A549 (cell line): ENCODE measurements at regions not wholly inside any gene's neighbourhood (a gene's known extent, or its start where the extent isn't known, plus 50 kb on each side); places are given as distances from the start of the nearest gene placed in this dataset.

Source experiments
- ATAC-seq, 2 experiments: fragments of 200-7000 bp in 1 of 2; fragments of >200 bp in 1 of 2; cut with Nextera tagmentation in 1 of 2; cut with Tn5 transposase in 1 of 2; 3 replicates each; pipeline versions ENCODE4 v1.8.0 to v1.9.1; 2018 to 2020; ENCODE audit warnings: mild to moderate bottlenecking in 1 of 2, moderate library complexity in 1 of 2
- CTCF ChIA-PET: fragments of 300-600 bp; sonication (Branson Sonifier 250); formaldehyde crosslinking; extraction: SDS; loops from one replicate; lab custom pipeline; 2021; ENCODE audit warnings: antibody characterized with exemption, inconsistent platforms; lab: Yijun Ruan, JAX
- POLR2A ChIA-PET: fragments of 350-600 bp; formaldehyde crosslinking; extraction: SDS; loops from one replicate; lab custom pipeline; 2021; ENCODE audit warnings: antibody characterized with exemption, inconsistent platforms; lab: Yijun Ruan, JAX
- DNase-seq, 2 experiments: peaks; one replicate each; pipeline versions ENCODE4 v3.0.0 to v3.0.0-alpha.2; 2011 to 2016; ENCODE audit warnings: low read depth in 1 of 2, low spot score in 1 of 2
- FAIRE-seq: peaks from 2 replicates; lab custom pipeline; 2011; peaks lifted over from hg19 to GRCh38; lab: Jason Lieb, UNC
- H3K27ac ChIP-seq, 2 experiments: fragments of >200 bp; sonication (Bioruptor Twin); formaldehyde crosslinking; 3 replicates each; pipeline ENCODE4 v1.5.1; 2016 to 2017
- H3K4me1 ChIP-seq: fragments of >200 bp; sonication (Bioruptor Twin); formaldehyde crosslinking; 3 replicates; pipeline ENCODE4 v1.6.1; 2016
- H3K4me2 ChIP-seq: fragments of >200 bp; sonication (Bioruptor Twin); formaldehyde crosslinking; 3 replicates; pipeline ENCODE4 v1.6.1; 2016
- H3K4me3 ChIP-seq: fragments of >200 bp; sonication (Bioruptor Twin); formaldehyde crosslinking; 3 replicates; pipeline ENCODE4 v1.5.1; 2016
- H3K9me3 ChIP-seq: fragments of >200 bp; sonication (Bioruptor Twin); formaldehyde crosslinking; 3 replicates; pipeline ENCODE4 v1.6.1; 2016
- BHLHE40 ChIP-seq: IDR thresholded peaks from 2 replicates; pipeline ENCODE4 v1.6.1; 2012; ENCODE audit warnings: low read depth, low read length, inconsistent platforms
- CHD2 ChIP-seq: fragments of 150-350 bp; IDR thresholded peaks from 2 replicates; pipeline ENCODE4 v1.6.1; 2014; ENCODE audit warnings: low read length; ENCODE audit not compliant: partially characterized antibody
- EHMT2 ChIP-seq: fragments of 200-600 bp; sonication (generic); IDR thresholded peaks from 2 replicates; pipeline ENCODE4 v1.6.1; 2016; ENCODE audit warnings: antibody characterized with exemption, low read depth, mild to moderate bottlenecking, moderate library complexity
- FOXS1 ChIP-seq: fragments of 250-450 bp; sonication (Bioruptor Pico); IDR thresholded peaks from 2 replicates; pipeline ENCODE4 v1.5.0; 2020; ENCODE audit warnings: mild to moderate bottlenecking, moderate library complexity
- HMGXB4 ChIP-seq: fragments of 250-450 bp; sonication (Bioruptor Pico); IDR thresholded peaks from 2 replicates; pipeline ENCODE4 v1.5.0; 2021; ENCODE audit warnings: mild to moderate bottlenecking, moderate library complexity, borderline replicate concordance
- HOXB5 ChIP-seq: fragments of 250-450 bp; sonication (Bioruptor Pico); IDR thresholded peaks from 2 replicates; pipeline ENCODE4 v1.5.0; 2020; ENCODE audit warnings: mild to moderate bottlenecking, moderate library complexity
- JUNB ChIP-seq: fragments of >200 bp; sonication (Bioruptor Twin); formaldehyde crosslinking; IDR thresholded peaks from 2 replicates; pipeline ENCODE4 v1.6.1; 2016
- KDM5A ChIP-seq: fragments of 200-600 bp; sonication (generic); IDR thresholded peaks from 2 replicates; pipeline ENCODE4 v1.6.1; 2016; ENCODE audit warnings: antibody characterized with exemption, mild to moderate bottlenecking
- MAFK ChIP-seq: fragments of 450-650 bp; IDR thresholded peaks from 2 replicates; pipeline ENCODE4 v1.6.1; 2014; ENCODE audit not compliant: partially characterized antibody
- MAZ ChIP-seq: fragments of 150-350 bp; IDR thresholded peaks from 2 replicates; pipeline ENCODE4 v1.6.1; 2014; ENCODE audit warnings: antibody characterized with exemption, low read depth, low read length, borderline replicate concordance
- MYC ChIP-seq: IDR thresholded peaks from 2 replicates; pipeline ENCODE4 v1.6.1; 2012; ENCODE audit warnings: mild to moderate bottlenecking, inconsistent platforms, low read length, improper control_type of control experiment, borderline replicate concordance
- PBX3 ChIP-seq: IDR thresholded peaks from 2 replicates; pipeline ENCODE4 v1.6.1; 2012
- POLR2A ChIP-seq: IDR thresholded peaks from 2 replicates; pipeline ENCODE4 v1.6.1; 2012; ENCODE audit warnings: mild to moderate bottlenecking, low read length
- RFX5 ChIP-seq: fragments of 450-650 bp; IDR thresholded peaks from 2 replicates; pipeline ENCODE4 v1.7.1; 2014; ENCODE audit warnings: antibody characterized with exemption, mild to moderate bottlenecking, moderate library complexity
- TFCP2L1 ChIP-seq: fragments of 250-450 bp; sonication (Bioruptor Pico); IDR thresholded peaks from 2 replicates; pipeline ENCODE4 v1.5.0; 2021; ENCODE audit warnings: mild to moderate bottlenecking
- USF2 ChIP-seq: fragments of 450-650 bp; IDR thresholded peaks from 2 replicates; pipeline ENCODE4 v1.6.1; 2014; ENCODE audit warnings: antibody characterized with exemption
- ZFP36 ChIP-seq: fragments of 450-650 bp; IDR thresholded peaks from 2 replicates; pipeline ENCODE4 v1.6.1; 2014; ENCODE audit warnings: borderline replicate concordance; ENCODE audit not compliant: partially characterized antibody
- WGBS: methylation state at CpG from one replicate; pipeline ENCODE4 v1.1.6; 2017; ENCODE audit errors: missing lambda C conversion rate; 5-methylcytosine and 5-hydroxymethylcytosine counted together
- TF ChIP-seq, protein P1 (sequence below): IDR thresholded peaks from 2 replicates; pipeline ENCODE4 v1.6.1; 2012; ENCODE audit warnings: low read depth, borderline replicate concordance
- TF ChIP-seq, protein P2 (sequence below): fragments of 200-600 bp; sonication (generic); IDR thresholded peaks from 2 replicates; pipeline ENCODE4 v1.6.1; 2016; ENCODE audit warnings: antibody characterized with exemption, mild to moderate bottlenecking, moderate library complexity

- H3K9me3 ChIP-seq: no peaks in the 10 kb centered on the region
- no peak for DNase-seq
- WGBS: 3% methylated on average over 4 of the region's 4 CpGs
- H3K27ac ChIP-seq: no peak overlapping the region
- ChIA-PET CTCF (interaction anchor here (1.6 kb wide), 1 partner anchor 11 kb away, joined by 3 read pairs; no protein-coding TSS in a partner anchor), POLR2A (no interaction called here)
- no peak for TF ChIP-seq MAFK
- no peak for TF ChIP-seq CHD2
- TF ChIP-seq EHMT2: no peak
- TF ChIP-seq HOXB5: no peak
- TF ChIP-seq BHLHE40: no peak
- TF ChIP-seq TFCP2L1 (CRISPR knock-in tag): no peak
- TF ChIP-seq RFX5: no peak
- TF ChIP-seq USF2: no peak
- TF ChIP-seq JUNB: no peak
- TF ChIP-seq, protein P1, sequence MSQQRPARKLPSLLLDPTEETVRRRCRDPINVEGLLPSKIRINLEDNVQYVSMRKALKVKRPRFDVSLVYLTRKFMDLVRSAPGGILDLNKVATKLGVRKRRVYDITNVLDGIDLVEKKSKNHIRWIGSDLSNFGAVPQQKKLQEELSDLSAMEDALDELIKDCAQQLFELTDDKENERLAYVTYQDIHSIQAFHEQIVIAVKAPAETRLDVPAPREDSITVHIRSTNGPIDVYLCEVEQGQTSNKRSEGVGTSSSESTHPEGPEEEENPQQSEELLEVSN: no peak
- no peak for TF ChIP-seq POLR2A
- no peak for TF ChIP-seq ZFP36
- no peak for TF ChIP-seq PBX3
- TF ChIP-seq FOXS1 (CRISPR knock-in tag): no peak
- TF ChIP-seq KDM5A: no peak
- no peak for TF ChIP-seq MYC
- TF ChIP-seq HMGXB4: no peak
- H3K4me2 ChIP-seq: no peak overlapping the region
- H3K4me1 ChIP-seq: no peaks in the 10 kb centered on the region
- H3K4me3 ChIP-seq: no peak overlapping the region
- no peak for ATAC-seq
- FAIRE-seq: no peak
These were observed 247.1 kb downstream of the HAPSTR1 start for GRCh38 chr16:9338510-9338909.

DNA sequence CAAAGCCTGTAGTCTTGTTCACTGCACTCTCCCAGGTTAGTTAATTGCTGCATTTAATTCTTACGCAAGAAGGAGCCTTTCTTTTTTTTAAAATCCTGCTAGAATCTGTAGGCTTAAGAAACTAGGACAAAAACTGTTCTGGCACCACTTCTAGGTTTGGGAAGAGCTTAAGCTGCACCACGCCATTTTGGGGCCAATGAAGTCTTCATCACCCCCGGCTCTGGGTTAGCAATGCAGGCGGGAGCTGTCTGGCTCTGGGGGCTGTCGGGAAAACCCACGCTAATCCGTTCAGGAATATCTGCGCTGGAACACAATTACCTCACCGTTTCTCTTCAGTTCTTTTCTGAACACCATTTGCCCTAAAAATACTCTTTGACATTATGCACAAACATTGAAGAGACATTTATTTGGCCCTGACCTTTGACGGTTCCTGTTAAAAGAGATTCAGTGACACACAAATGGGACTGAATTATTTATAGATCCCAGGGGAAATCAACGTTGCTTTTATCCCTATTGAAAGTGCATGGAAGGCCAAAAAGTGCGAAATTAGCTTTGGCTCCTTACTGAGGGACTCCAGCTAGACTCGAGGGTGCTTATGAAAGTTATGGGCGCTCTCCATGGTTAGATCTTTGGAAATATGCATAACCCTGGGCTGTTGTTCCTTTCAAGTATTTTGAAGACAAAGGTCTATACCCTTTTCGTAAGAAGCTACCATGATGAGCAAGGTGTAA lies 249.2 kb downstream of the HAPSTR1 start:
- 28% methylated on average over 15 of the region's 15 CpGs for WGBS
- ChIA-PET POLR2A (no interaction called here), CTCF (no interaction called here)
- Histone ChIP-seq H3K9me3 (no peaks in the 10 kb centered on the region), H3K4me2 (no peak overlapping the region), H3K4me3 (no peak overlapping the region), H3K27ac (no peak overlapping the region), H3K4me1 (no peaks in the 10 kb centered on the region)
- TF ChIP-seq, protein P2, sequence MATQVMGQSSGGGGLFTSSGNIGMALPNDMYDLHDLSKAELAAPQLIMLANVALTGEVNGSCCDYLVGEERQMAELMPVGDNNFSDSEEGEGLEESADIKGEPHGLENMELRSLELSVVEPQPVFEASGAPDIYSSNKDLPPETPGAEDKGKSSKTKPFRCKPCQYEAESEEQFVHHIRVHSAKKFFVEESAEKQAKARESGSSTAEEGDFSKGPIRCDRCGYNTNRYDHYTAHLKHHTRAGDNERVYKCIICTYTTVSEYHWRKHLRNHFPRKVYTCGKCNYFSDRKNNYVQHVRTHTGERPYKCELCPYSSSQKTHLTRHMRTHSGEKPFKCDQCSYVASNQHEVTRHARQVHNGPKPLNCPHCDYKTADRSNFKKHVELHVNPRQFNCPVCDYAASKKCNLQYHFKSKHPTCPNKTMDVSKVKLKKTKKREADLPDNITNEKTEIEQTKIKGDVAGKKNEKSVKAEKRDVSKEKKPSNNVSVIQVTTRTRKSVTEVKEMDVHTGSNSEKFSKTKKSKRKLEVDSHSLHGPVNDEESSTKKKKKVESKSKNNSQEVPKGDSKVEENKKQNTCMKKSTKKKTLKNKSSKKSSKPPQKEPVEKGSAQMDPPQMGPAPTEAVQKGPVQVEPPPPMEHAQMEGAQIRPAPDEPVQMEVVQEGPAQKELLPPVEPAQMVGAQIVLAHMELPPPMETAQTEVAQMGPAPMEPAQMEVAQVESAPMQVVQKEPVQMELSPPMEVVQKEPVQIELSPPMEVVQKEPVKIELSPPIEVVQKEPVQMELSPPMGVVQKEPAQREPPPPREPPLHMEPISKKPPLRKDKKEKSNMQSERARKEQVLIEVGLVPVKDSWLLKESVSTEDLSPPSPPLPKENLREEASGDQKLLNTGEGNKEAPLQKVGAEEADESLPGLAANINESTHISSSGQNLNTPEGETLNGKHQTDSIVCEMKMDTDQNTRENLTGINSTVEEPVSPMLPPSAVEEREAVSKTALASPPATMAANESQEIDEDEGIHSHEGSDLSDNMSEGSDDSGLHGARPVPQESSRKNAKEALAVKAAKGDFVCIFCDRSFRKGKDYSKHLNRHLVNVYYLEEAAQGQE: peak; percentile 21; the same call in 1 of the 2 replicates
- TF ChIP-seq MAZ: no peak
- DNase-seq: no peak
- ATAC-seq: no peak
- FAIRE-seq: no peak
